ENCODE measurements at regions not wholly inside any gene's neighbourhood (a gene's known extent, or its start where the extent isn't known, plus 50 kb on each side); places are given as distances from the start of the nearest gene placed in this dataset.

DNA sequence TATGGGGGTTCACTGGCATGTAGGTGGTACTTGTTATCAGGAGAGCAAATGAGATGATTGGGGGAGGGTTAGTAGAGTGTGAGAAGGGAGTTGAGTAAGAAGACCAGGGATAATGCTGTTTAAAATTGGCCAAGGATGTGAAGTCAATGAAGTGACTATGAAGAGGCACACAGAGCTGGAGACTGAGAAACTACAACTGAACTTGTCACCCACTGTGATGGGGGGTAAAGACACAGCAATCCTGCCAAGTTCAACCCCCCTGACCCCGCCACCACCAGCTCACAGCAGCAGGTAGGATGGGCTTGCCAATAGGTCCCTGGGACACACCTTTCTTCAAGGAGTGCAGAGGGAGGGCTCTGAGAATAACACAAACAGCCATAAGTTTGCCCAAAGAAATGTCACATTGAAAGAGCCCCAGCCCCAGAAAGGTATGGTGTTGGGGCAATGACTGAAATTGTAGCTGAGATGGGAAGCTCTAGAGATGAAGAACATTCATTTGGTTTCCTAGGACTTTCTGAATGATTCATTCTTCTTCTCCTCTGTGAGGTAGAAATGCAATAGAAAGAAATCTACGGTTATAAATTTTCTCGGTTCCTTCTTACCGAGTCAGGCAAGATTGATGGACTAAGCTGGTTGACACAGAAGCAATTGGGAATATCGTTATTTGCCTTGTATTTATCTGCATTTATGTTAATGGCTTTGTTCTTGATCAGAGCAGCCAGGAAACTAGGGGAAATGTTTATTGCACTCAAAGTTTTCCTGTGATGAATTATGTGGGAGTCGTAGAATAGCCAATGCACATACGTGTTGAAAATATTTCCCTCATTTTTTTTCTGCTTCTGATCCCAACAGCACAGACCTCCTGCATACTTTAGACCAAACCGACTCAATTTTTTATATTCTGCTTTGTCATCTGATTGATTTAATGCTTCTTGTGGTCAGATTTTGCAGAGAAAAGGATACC, 595.2 kb upstream of the CDH11 start:
- Mint-ChIP-seq H3K4me3 (no peak overlapping the region), H3K9me3 (no peaks in the 10 kb centered on the region), H3K27me3 (ENCODE audit: low read depth) (peaks cover 5% of the 10 kb centered on the region), H3K36me3 (ENCODE audit: low read depth) (no peaks in the 10 kb centered on the region), H3K27ac (ENCODE audit: unreplicated experiment) (no peak overlapping the region), H3K4me1 (no peaks in the 10 kb centered on the region)
- DNase-seq (ENCODE audit: low read depth, low spot score), result no peak
- TF ChIP-seq, protein P1, sequence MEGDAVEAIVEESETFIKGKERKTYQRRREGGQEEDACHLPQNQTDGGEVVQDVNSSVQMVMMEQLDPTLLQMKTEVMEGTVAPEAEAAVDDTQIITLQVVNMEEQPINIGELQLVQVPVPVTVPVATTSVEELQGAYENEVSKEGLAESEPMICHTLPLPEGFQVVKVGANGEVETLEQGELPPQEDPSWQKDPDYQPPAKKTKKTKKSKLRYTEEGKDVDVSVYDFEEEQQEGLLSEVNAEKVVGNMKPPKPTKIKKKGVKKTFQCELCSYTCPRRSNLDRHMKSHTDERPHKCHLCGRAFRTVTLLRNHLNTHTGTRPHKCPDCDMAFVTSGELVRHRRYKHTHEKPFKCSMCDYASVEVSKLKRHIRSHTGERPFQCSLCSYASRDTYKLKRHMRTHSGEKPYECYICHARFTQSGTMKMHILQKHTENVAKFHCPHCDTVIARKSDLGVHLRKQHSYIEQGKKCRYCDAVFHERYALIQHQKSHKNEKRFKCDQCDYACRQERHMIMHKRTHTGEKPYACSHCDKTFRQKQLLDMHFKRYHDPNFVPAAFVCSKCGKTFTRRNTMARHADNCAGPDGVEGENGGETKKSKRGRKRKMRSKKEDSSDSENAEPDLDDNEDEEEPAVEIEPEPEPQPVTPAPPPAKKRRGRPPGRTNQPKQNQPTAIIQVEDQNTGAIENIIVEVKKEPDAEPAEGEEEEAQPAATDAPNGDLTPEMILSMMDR (conservative IDR thresholded peaks at IDR 0.05), result no peak

DNA sequence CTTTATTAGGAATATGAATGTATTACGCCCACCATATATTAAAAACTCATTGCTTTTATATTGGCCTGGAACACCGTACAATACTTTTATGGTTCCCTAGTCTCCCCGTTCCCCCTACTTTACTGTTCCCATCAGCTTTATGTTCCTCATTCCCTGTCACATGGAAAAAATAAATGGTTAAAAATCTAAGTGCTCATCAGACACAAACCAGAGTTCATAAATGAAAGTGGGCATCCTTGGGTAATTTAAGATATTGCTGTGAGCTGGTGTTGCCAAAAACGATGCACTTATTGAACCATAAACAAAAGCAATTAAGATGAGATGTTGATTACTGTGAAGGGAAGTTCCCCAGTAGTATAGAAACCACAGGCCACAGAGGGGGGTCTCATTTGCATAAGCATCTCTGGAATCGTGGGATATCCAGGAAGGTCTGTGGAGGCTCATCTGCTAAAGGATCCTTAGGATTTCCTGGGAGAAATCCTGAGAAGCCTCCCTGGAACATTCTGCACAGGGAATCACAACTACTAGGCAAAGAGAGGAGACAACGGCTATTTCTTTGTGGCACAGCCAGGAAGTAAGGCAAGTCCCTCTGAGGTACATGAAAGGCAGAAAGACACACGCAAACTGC, 591.4 kb upstream of the CDH11 start:
- H3K9me3 Mint-ChIP-seq, result peaks cover 3% of the 10 kb centered on the region
- no peak for DNase-seq (ENCODE audit: low read depth, low spot score)
- H3K4me1 Mint-ChIP-seq, result no peaks in the 10 kb centered on the region
- no peaks in the 10 kb centered on the region for H3K36me3 Mint-ChIP-seq (ENCODE audit: low read depth)
- H3K4me3 Mint-ChIP-seq, result no peak overlapping the region
- peaks cover 5% of the 10 kb centered on the region for H3K27me3 Mint-ChIP-seq (ENCODE audit: low read depth)
- peak overlapping the region; percentile 23 for H3K27ac Mint-ChIP-seq (ENCODE audit: unreplicated experiment)
- TF ChIP-seq, protein P1 (conservative IDR thresholded peaks at IDR 0.05), result no peak

DNA sequence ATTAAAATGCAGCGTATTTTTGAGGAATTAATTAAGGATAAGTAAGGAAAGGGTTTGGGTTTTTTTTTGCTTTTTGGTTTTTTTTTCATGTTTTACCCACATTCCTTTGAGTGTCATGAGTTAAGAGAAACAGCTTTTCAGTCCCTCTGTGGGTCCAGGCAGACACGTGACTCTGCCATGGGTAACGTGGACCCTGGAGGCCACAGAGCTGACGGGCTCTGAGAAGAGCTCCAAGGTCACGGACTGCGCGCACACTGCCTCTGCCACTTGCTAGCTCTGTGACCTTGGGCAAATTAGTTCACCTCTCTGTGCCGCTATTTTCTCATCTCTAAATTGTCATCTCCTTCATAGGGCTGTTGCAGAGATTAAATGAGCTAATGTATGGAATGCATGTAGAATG, 588.2 kb upstream of the CDH11 start:
- TF ChIP-seq, protein P1 (conservative IDR thresholded peaks at IDR 0.05), result no peak
- Mint-ChIP-seq H3K9me3 (peaks cover 3% of the 10 kb centered on the region), H3K36me3 (ENCODE audit: low read depth) (no peaks in the 10 kb centered on the region), H3K27me3 (ENCODE audit: low read depth) (no peaks in the 10 kb centered on the region), H3K4me1 (no peaks in the 10 kb centered on the region), H3K27ac (ENCODE audit: unreplicated experiment) (no peak overlapping the region), H3K4me3 (no peak overlapping the region)
- no peak for DNase-seq (ENCODE audit: low read depth, low spot score)

DNA sequence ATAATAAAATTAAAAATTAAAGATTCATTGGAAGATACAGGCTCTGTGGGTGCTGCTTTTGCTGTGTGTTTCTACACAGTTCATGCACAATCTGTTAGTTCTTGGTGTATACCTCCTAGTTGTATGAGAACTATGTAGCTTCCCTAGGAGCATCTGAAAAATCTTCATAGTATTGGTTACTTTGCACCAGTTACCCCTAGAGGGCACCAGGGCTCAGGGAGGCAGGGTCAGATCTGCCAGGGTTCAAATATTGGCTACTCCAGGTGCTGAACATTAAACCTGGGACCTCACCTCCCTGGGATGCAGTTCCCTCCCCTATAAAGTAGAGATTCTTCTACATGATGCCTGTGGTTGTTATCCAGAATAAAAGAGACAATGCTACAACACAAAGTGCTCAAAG, 583.0 kb upstream of the CDH11 start:
- Mint-ChIP-seq H3K4me3 (no peak overlapping the region), H3K27me3 (ENCODE audit: low read depth) (no peaks in the 10 kb centered on the region), H3K9me3 (no peaks in the 10 kb centered on the region), H3K4me1 (peaks cover 1% of the 10 kb centered on the region), H3K27ac (ENCODE audit: unreplicated experiment) (no peak overlapping the region), H3K36me3 (ENCODE audit: low read depth) (no peaks in the 10 kb centered on the region)
- DNase-seq (ENCODE audit: low read depth, low spot score), result no peak
- TF ChIP-seq, protein P1 (conservative IDR thresholded peaks at IDR 0.05), result peak; percentile 39

DNA sequence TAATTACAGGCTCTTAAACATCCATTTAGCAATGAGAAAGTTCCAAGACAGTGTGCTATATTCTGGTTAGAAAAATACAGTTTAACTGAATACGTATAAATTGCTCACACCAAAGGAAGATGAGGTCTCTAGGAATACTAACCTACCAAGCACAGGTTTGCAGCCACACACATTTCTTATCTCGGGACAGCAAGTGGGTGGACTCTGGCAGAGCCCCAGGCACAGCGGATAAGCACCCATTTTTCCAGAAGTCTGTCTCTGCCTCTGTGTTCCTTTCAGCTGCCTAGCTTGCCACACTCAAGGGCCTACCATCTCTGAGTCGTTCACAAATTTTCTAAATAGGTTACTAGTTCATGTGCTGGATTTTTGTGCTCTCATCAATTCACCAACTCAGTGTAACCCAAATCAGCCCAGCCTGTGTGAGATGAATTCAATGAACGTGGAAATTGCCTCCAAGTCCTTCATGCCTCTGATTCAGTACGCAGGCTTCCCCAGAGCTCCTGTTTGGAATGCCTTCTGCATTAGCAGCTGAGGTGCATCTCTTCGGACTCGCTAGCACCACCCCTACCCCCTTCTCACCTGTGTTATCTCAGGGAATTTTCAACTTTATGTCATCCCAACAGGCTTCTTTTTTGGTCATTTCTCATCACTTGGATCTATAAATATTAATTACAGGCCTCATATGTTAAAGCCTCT, 581.0 kb upstream of the CDH11 start:
- H3K27ac Mint-ChIP-seq (ENCODE audit: unreplicated experiment), result no peak overlapping the region
- no peak overlapping the region for H3K4me3 Mint-ChIP-seq
- peaks cover 14% of the 10 kb centered on the region for H3K4me1 Mint-ChIP-seq
- no peaks in the 10 kb centered on the region for H3K9me3 Mint-ChIP-seq
- H3K36me3 Mint-ChIP-seq (ENCODE audit: low read depth), result no peaks in the 10 kb centered on the region
- DNase-seq (ENCODE audit: low read depth, low spot score), result no peak
- no peaks in the 10 kb centered on the region for H3K27me3 Mint-ChIP-seq (ENCODE audit: low read depth)
- TF ChIP-seq, protein P1 (conservative IDR thresholded peaks at IDR 0.05), result no peak
